ENCODE measurements at regions not wholly inside any gene's neighbourhood (a gene's known extent, or its start where the extent isn't known, plus 50 kb on each side); places are given as distances from the start of the nearest gene placed in this dataset.

- no peak for DNase-seq
These were observed 77.0 kb upstream of the SPATA12 start for GRCh38 chr3:56983427-56983826.

GRCh38 chr3:56981445-56982230, 78.8 kb upstream of the SPATA12 start:
- DNase-seq: no peak

DNA sequence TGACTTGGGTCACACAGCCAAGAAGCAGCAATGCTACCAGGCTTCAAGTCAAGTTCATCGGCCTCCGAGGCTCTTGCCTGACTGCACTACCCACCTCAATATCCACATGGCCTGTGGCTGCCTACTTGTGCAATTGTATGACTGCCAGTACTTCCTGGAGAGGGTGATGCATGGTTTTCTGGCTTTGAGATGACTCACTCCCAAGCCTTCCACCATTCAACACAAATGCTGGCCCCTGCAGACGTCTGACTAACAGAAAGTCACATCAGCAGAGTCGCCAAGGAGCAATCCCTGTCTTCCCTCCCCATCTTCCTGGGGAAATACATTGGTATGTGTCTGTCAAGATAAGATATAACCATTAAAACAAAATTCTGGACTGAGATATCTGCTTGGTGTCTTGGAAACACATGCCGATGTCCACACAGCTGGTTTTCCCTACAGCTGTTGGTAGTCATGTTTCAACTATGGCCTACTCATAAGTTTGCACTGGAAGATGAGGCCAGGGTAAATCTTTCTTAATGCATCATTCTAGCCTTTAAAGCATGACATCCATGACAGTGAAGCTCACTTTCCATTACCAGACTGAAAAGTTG, 79.6 kb upstream of the SPATA12 start:
- DNase-seq: no peak

- no peak for DNase-seq
These were observed 80.2 kb upstream of the SPATA12 start for GRCh38 chr3:56980243-56980642.

- no peak for DNase-seq
These were observed 80.7 kb upstream of the SPATA12 start for GRCh38 chr3:56979791-56980190.

GRCh38 chr3:56977561-56977889, 82.9 kb upstream of the SPATA12 start:
- peak; percentile 31 for DNase-seq

DNA sequence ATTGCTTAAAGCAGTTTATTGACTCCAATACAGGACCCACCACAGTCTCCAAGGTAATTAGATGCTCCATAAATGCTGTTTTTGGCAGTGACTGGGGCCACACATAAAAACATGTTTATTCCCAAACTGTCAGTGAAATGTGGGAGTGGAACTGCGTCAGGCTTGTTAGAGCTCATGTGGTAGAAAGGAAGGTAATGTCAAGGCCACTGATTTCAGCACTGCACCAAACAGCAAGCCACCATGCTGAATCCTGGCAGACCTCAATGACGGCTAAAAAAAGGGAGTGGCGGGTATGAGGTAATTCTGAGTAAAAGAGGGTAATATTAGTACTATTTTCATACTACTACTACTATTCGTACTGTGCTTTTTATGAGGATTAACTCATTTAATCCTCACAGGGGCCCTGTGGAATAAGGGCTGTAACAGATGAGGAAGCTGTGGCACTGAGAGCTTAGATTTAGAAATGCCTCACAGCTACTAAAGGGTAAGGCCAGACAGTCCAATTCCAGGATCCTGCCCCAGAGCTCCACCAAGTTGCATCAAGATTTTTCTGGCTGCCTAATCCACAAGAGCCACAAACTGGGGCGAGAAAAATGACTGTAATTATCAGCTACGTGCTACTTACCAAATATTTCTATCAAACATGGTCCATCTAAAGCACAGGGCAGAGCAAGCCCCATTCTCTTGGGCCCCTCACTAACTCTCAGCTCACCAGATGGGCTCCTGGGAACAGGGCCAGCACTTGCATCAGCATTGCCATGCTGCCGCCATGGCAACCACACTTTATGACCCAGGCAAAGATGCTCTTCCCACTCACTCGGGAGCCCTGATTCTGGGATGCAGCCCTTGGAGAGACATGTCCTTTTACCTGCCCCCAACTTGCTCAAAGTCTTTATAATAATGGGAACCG, 83.6 kb upstream of the SPATA12 start:
- DNase-seq: peak; percentile 73

DNA sequence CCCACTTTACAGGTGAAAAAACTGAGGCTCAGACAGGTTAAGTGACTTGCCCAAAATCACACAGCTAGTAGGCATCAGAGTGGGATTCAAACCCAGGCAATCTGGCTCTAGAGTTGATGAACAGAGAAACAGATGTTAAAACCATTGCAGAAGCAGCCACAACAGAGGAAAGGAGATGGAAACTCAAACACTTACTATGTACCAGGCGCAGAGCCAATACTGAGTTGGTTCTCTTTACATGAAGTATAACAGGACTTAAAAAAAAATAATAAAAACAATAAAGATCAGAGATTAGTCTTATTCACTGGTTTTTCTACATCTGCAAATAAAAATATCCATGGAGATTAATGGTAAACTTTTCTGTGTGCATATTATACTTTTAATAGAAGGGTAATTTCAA, 84.9 kb upstream of the SPATA12 start:
- peak; percentile 44 for DNase-seq

- DNase-seq: peak; percentile 19
These were observed 86.1 kb upstream of the SPATA12 start for GRCh38 chr3:56974247-56974930.

DNA sequence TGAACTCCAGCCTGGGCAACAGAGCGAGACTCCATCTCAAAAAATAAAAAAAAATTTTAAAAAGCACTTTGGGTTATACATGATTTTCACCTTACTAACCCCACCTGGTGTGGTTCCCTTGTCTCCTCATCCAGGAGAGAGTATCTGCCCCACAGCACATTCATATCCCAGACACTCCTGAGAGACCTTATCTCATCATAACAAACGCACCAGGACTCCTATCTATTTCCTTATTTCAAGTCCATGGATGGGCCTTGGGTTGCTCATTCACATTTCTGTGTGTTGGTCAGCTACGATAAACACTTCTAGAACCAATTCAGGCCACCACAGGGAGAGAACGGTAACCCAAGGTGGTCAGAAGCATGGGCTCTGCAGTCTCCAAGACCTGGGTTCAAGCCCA, 88.6 kb upstream of the SPATA12 start:
- DNase-seq: no peak

DNA sequence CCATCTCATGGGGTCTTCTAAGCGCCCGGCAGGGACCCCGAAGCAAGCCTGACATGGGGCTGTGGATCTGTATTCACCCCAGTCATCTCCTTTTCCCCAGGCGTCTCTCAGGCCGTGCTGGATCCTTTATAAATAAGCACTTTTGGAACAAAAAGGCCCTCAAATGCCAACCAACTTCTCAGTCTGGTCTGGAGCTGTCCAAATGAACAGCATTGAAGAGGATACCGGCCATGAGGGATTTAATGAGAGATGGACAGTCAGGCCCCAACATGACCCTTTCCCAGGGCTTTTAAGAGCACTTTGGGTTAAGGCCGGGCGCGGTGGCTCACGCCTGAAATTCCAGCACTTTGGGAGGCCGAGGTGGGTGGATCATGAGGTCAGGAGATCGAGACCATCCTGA, 89.2 kb upstream of the SPATA12 start:
- DNase-seq: no peak

DNA sequence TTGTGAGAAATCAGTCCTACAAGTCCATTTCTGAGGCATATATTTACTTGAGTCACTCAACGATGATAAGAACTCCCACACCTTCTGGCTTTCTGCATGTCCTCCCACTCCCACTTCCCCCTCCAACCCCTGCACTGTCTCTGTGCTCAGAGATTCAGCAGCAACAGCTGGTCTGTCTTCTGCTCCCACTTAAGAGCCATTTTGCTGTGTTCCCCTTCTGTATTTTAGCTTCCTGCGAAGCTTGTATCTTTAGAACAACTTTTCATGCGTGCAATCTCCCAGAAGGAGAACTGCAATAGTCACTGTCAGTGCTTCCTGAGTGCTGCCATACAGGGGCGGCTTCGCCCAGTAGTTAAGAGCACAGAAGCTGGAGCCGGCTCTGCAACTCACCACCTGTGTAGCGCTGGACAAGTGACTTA, 90.0 kb upstream of the SPATA12 start:
- peak; percentile 12 for DNase-seq

DNA sequence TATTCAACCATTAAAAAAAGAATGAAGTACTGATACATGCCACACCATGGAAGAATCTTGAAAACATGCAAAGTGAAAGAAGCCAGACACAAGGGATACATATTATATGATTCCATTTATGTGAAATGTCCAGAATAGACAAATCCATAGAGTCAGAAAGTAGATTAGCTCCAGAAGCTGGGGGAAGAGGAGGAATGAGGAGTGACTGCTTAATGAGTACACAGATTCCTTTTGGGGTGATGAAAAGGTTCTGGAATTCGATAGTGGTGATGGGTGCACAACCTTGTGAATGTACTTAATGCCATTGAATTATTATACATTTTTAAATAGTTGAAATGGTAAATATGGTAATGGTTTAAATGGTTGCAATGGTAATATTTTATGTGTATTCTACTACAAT, 90.6 kb upstream of the SPATA12 start:
- no peak for DNase-seq

DNA sequence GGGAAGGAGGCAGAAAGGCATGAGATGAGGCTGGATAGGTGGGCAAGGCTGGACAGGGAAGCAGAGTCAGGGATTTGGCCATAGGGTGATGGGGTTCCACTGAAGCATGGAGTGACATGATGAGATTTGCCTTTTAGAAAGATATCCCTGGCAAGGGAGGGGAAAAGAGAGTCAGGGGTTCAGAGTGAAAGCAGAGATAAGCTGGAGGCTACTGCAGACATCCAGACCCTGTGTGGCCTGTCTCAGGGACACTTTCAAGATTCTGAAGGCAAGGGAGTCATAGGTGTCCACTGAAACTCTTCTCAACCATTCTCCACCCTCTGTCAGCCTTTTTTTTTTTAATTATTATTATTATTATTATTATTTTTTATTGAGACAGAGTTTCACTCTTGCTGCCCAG, 94.0 kb upstream of the SPATA12 start:
- DNase-seq: no peak

GRCh38 chr3:56966104-56966503, 94.4 kb upstream of the SPATA12 start:
- no peak for DNase-seq

DNA sequence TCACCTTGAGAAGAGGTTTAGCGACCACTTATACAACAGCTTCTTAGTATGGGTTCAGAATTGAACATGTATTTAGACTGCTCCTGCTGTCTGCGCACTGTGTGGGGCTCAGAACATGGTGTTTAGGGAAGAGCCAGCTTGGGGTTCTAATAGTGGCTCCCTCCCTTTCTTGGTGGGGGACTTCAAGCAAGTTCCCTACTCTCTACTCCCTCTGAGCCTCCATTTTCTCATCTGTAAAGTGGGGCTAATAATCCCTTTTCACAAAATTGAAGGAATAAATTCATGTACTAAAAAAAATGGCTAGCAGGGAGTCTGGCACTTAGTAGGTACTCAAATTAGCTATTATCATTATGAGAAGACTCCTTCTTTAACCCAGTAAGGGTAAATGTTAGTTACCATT, 97.5 kb upstream of the SPATA12 start:
- DNase-seq: no peak

GRCh38 chr3:56962206-56962605, 98.3 kb upstream of the SPATA12 start:
- DNase-seq: peak; percentile 26

DNA sequence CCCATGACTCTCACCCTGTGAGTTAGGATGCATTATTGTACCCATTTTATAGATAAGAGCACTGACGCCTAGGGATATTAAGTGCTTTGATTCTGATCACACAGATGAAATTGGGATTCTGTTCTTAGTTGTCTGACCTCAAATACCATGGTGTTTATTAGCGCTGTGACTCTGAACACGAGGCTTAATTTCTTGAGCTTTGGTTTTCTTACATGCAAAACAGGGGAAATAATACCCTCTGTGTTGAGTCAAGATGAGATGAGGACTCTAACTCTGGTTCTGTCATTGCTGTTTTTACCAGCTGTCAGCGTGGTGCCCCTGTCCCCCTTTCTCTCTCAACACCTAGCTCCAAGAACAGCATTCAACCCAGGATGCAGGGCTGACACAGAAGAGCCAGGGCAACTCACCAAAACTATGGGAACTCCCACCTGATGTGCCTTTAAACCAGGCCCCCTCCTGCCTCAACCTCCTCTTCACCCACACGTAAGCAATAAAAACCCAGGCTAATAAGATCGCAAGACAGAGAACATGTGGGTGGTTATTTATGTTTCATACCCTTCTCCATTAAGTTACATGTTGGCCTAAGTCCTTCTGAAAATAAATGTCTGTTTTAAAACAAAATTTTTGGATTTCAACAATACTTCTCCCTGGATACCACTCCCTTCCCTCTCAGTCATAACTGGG, 100.1 kb upstream of the SPATA12 start:
- no peak for DNase-seq

DNA sequence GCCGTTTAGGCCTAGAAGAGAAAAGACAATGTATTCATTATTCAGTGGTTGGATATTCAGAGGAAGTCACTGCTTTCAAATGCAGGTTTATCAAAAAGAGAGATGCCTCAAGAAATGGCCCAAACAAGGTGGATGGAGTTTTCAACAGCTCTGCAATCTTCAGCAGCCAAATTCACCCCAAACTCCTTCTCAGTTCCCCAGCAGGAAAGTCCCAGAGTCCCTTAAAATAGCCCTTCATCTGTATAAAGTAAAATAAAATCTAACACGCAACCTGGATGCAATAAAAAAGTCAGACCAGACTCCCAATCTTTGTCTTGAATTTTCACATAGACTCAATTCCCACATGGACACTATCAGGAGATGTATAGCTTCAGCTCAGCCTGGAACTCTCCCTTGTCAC, 101.6 kb upstream of the SPATA12 start:
- no peak for DNase-seq

DNA sequence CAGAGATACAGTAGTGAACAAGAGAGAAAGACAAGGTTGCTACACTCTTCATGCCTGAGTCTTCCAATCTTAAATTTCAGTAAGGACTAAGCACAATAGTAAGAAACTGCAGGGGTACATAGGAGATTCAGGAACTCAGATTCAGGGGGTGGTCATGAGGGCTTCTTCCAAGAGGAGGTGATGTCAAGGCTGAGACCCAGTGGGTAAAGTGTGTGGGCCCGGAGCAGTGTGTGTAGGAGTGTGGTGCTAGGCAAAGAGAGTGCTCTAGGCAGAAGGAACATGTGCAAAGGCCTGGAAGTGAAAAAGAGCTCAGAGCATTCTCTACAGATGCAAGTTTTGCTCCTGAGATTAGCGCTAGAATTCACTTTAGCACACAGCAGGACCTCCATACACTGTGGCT, 102.9 kb upstream of the SPATA12 start:
- no peak for DNase-seq

GRCh38 chr3:56956906-56957305, 103.6 kb upstream of the SPATA12 start:
- DNase-seq: no peak

DNA sequence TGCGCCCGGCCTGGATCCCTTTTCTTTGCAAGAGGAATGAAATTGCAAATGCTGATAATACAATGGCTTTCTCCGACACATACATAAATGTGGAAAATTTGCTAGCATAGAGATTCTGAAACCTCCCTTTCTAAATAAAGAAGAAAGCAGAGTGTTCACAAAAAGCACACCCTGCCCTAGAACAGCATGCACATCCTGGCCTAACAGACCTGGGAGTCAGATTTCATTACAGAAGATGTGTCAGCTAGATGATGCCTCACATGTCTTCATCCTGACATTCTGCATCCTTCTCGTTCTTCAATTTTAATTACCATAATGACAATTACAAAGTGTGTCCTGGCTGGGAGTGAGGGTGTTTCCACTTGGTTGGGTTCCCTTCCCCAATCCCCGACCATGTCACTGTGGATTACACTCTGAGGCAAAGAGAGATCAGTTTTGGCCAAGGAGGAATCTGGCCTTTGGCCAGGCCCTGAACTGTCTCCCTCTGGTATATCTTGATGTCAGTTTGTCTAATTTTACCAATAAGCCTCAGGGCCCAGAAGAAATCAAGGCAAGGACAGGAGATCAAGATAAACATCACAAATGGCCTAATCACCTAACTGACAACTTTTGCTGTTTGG, 104.9 kb upstream of the SPATA12 start:
- DNase-seq: no peak
